Endodermal cell (in vitro differentiated cells): ENCODE measurements at regions not wholly inside any gene's neighbourhood (a gene's known extent, or its start where the extent isn't known, plus 50 kb on each side); places are given as distances from the start of the nearest gene placed in this dataset.

Experiments
- DNase-seq: peaks from one replicate; pipeline ENCODE4 v3.0.0-alpha.2; 2017
- H3K27ac ChIP-seq: 2 replicates; pipeline ENCODE4 v1.5.1; 2013; ENCODE audit warnings: mild to moderate bottlenecking, low read depth, low read length, moderate library complexity
- H3K27me3 ChIP-seq: 2 replicates; pipeline ENCODE4 v1.6.1; 2013; ENCODE audit warnings: mild to moderate bottlenecking, low read length, moderate library complexity; ENCODE audit not compliant: insufficient read depth, control insufficient read depth, poor library complexity, severe bottlenecking
- H3K36me3 ChIP-seq: 2 replicates; pipeline ENCODE4 v1.7.0; 2013; ENCODE audit warnings: mild to moderate bottlenecking, low read length, moderate library complexity; ENCODE audit not compliant: control insufficient read depth, insufficient read depth
- H3K4me1 ChIP-seq: one replicate; pipeline ENCODE4 v1.7.0; 2013; ENCODE audit warnings: low read length; ENCODE audit not compliant: control insufficient read depth, insufficient read depth
- H3K4me3 ChIP-seq: 2 replicates; pipeline ENCODE4 v1.5.1; 2013; ENCODE audit warnings: mild to moderate bottlenecking, low read length, moderate library complexity
- H3K9ac ChIP-seq: 2 replicates; pipeline ENCODE4 v1.6.1; 2013; ENCODE audit warnings: mild to moderate bottlenecking, low read length, moderate library complexity; ENCODE audit not compliant: poor library complexity, severe bottlenecking; ENCODE audit errors: extremely low read depth
- H3K9me3 ChIP-seq: 2 replicates; pipeline ENCODE4 v1.6.1; 2013; ENCODE audit warnings: mild to moderate bottlenecking, low read length, moderate library complexity; ENCODE audit not compliant: control insufficient read depth
- H3K27ac Mint-ChIP-seq: 2 replicates; pipeline ENCODE4 v1.8.0; 2020; ENCODE audit warnings: mixed read lengths
- H3K27me3 Mint-ChIP-seq: 2 replicates; pipeline ENCODE4 v1.8.0; 2021; ENCODE audit warnings: mild to moderate bottlenecking, mixed read lengths; ENCODE audit not compliant: insufficient read depth
- H3K36me3 Mint-ChIP-seq: 2 replicates; pipeline ENCODE4 v1.8.0; 2020; ENCODE audit warnings: low read depth, mixed read lengths
- H3K4me1 Mint-ChIP-seq: 2 replicates; pipeline ENCODE4 v1.8.0; 2020; ENCODE audit warnings: mixed read lengths
- H3K4me3 Mint-ChIP-seq: 2 replicates; pipeline ENCODE4 v1.8.0; 2020; ENCODE audit warnings: mild to moderate bottlenecking, moderate library complexity, mixed read lengths
- H3K9me3 Mint-ChIP-seq: 2 replicates; pipeline ENCODE4 v1.8.0; 2020; ENCODE audit warnings: mild to moderate bottlenecking, mixed read lengths
- WGBS, 2 experiments: methylation state at CpG; one replicate each; pipeline versions ENCODE4 v1.1.5 to v1.1.7; 2013; ENCODE audit warnings: missing lambda C conversion rate in 2 of 2, mixed read lengths in 1 of 2; ENCODE audit not compliant: insufficient coverage in 1 of 2, insufficient read length in 1 of 2; 5-methylcytosine and 5-hydroxymethylcytosine counted together
- TF ChIP-seq, protein P1 (sequence below): fragments of 200-600 bp; sonication (generic); conservative IDR thresholded peaks from 2 replicates; pipeline ENCODE4 v1.5.0; 2021; ENCODE audit warnings: antibody characterized with exemption, mild to moderate bottlenecking

- no peaks in the 10 kb centered on the region for H3K9me3 Mint-ChIP-seq
- peaks cover 14% of the 10 kb centered on the region for H3K4me1 Mint-ChIP-seq
- peaks cover 3% of the 10 kb centered on the region for H3K4me1 ChIP-seq
- no peak overlapping the region for H3K27ac Mint-ChIP-seq
- H3K4me3 ChIP-seq, result no peak overlapping the region
- WGBS, 2 experiments, result 98 to 100% methylated on average over 2 to 3 of the region's 3 CpGs
- H3K36me3 ChIP-seq, result no peaks in the 10 kb centered on the region
- TF ChIP-seq, protein P1, sequence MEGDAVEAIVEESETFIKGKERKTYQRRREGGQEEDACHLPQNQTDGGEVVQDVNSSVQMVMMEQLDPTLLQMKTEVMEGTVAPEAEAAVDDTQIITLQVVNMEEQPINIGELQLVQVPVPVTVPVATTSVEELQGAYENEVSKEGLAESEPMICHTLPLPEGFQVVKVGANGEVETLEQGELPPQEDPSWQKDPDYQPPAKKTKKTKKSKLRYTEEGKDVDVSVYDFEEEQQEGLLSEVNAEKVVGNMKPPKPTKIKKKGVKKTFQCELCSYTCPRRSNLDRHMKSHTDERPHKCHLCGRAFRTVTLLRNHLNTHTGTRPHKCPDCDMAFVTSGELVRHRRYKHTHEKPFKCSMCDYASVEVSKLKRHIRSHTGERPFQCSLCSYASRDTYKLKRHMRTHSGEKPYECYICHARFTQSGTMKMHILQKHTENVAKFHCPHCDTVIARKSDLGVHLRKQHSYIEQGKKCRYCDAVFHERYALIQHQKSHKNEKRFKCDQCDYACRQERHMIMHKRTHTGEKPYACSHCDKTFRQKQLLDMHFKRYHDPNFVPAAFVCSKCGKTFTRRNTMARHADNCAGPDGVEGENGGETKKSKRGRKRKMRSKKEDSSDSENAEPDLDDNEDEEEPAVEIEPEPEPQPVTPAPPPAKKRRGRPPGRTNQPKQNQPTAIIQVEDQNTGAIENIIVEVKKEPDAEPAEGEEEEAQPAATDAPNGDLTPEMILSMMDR, result no peak
- peak overlapping the region; percentile 76 for H3K27ac ChIP-seq
- no peaks in the 10 kb centered on the region for H3K27me3 Mint-ChIP-seq
- no peak overlapping the region for H3K9ac ChIP-seq
- no peaks in the 10 kb centered on the region for H3K9me3 ChIP-seq
- no peaks in the 10 kb centered on the region for H3K27me3 ChIP-seq
- no peak for DNase-seq
- H3K36me3 Mint-ChIP-seq, result no peaks in the 10 kb centered on the region
- H3K4me3 Mint-ChIP-seq, result no peak overlapping the region
Observed at GRCh38 chr14:24693353-24693737, 59.4 kb upstream of the GZMB start.

- TF ChIP-seq, protein P1, result no peak
- Histone ChIP-seq H3K9me3 (no peaks in the 10 kb centered on the region), H3K9ac (no peak overlapping the region), H3K27me3 (no peaks in the 10 kb centered on the region), H3K27ac (peak overlapping the region; percentile 76), H3K4me3 (no peak overlapping the region), H3K4me1 (peaks cover 3% of the 10 kb centered on the region), H3K36me3 (no peaks in the 10 kb centered on the region)
- 89 to 91% methylated on average over 10 of the region's 11 CpGs for whole genome bisulfite sequencing, 2 experiments
- DNase-seq, result peak; percentile 41
- Mint-ChIP-seq H3K4me1 (peaks cover 14% of the 10 kb centered on the region), H3K27me3 (no peaks in the 10 kb centered on the region), H3K9me3 (no peaks in the 10 kb centered on the region), H3K27ac (no peak overlapping the region), H3K36me3 (no peaks in the 10 kb centered on the region), H3K4me3 (no peak overlapping the region)
Observed at GRCh38 chr14:24692382-24693352, 58.7 kb upstream of the GZMB start.

DNA sequence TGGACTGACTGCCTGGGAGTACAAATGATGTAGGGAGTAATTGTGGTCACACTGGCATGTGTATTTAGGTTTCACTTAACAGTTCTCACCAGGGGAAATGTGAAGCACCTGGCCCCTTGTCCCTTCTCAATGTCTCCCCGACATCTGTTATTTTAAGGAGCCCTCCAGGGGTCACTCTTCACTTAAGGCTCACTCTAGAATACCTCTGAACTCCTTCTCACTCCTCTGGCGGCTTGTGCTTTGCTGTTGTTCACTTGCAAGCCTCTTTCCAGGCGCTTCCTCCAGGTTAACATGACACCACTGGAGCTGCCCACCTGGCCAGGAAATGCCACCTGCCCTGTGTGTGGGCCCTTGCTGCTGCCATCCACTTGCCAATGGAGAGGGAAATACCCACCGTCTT, 56.5 kb upstream of the GZMB start:
- TF ChIP-seq, protein P1, result peak; percentile 59
- peaks cover 3% of the 10 kb centered on the region for H3K27me3 Mint-ChIP-seq
- H3K4me1 Mint-ChIP-seq, result peaks cover 14% of the 10 kb centered on the region
- Histone ChIP-seq H3K4me1 (peaks cover 3% of the 10 kb centered on the region), H3K9ac (no peak overlapping the region), H3K36me3 (no peaks in the 10 kb centered on the region), H3K27me3 (no peaks in the 10 kb centered on the region), H3K4me3 (no peak overlapping the region), H3K9me3 (no peaks in the 10 kb centered on the region), H3K27ac (no peak overlapping the region)
- H3K4me3 Mint-ChIP-seq, result no peak overlapping the region
- H3K9me3 Mint-ChIP-seq, result no peaks in the 10 kb centered on the region
- peak; percentile 79 for DNase-seq
- no peak overlapping the region for H3K27ac Mint-ChIP-seq
- 47 to 52% methylated on average over 2 to 4 of the region's 4 CpGs for WGBS, 2 experiments
- H3K36me3 Mint-ChIP-seq, result no peaks in the 10 kb centered on the region
